GM18519 (cell line): ENCODE measurements at regions not wholly inside any gene's neighbourhood (a gene's known extent, or its start where the extent isn't known, plus 50 kb on each side); places are given as distances from the start of the nearest gene placed in this dataset.

Source experiments
- ATAC-seq: cut with Tn5 transposase; IDR thresholded peaks from one replicate; pipeline ENCODE4 v1.9.1; 2021; ENCODE audit warnings: mild to moderate bottlenecking, moderate library complexity; ENCODE audit not compliant: unreplicated experiment, low FRiP score

- ATAC-seq, result no peak
Measured at GRCh38 chr14:66380143-66380542, 106.0 kb upstream of the CCDC196 start.

- ATAC-seq, result no peak
Measured at GRCh38 chr14:66381755-66382154, 104.4 kb upstream of the CCDC196 start.

GRCh38 chr14:66383257-66383656, 102.9 kb upstream of the CCDC196 start:
- ATAC-seq, result no peak

- no peak for ATAC-seq
Measured at GRCh38 chr14:66383771-66384170, 102.4 kb upstream of the CCDC196 start.

GRCh38 chr14:66388516-66388915, 97.7 kb upstream of the CCDC196 start:
- no peak for ATAC-seq

GRCh38 chr14:66389481-66389880, 96.7 kb upstream of the CCDC196 start:
- no peak for ATAC-seq

- ATAC-seq, result peak; percentile 53
Measured at GRCh38 chr14:66395300-66395699, 90.9 kb upstream of the CCDC196 start.

- no peak for ATAC-seq
Measured at GRCh38 chr14:66396164-66396563, 90.0 kb upstream of the CCDC196 start.

- no peak for ATAC-seq
Measured at GRCh38 chr14:66398437-66398836, 87.7 kb upstream of the CCDC196 start.

GRCh38 chr14:66401449-66402095, 84.6 kb upstream of the CCDC196 start:
- ATAC-seq, result no peak

- ATAC-seq, result peak; percentile 41
Measured at GRCh38 chr14:66403183-66403582, 83.0 kb upstream of the CCDC196 start.

GRCh38 chr14:66404051-66404545, 82.1 kb upstream of the CCDC196 start:
- no peak for ATAC-seq

GRCh38 chr14:66405158-66405557, 81.0 kb upstream of the CCDC196 start:
- no peak for ATAC-seq

GRCh38 chr14:66413901-66414300, 72.3 kb upstream of the CCDC196 start:
- ATAC-seq, result no peak

- no peak for ATAC-seq
Measured at GRCh38 chr14:66414511-66414910, 71.7 kb upstream of the CCDC196 start.

- ATAC-seq, result no peak
Measured at GRCh38 chr14:66420251-66421006, 65.7 kb upstream of the CCDC196 start.

GRCh38 chr14:66421990-66422946, 63.9 kb upstream of the CCDC196 start:
- no peak for ATAC-seq

GRCh38 chr14:66425402-66425801, 60.8 kb upstream of the CCDC196 start:
- no peak for ATAC-seq

- no peak for ATAC-seq
Measured at GRCh38 chr14:66426451-66426850, 59.7 kb upstream of the CCDC196 start.

GRCh38 chr14:66432334-66432733, 53.8 kb upstream of the CCDC196 start:
- ATAC-seq, result no peak

- no peak for ATAC-seq
Measured at GRCh38 chr14:66434464-66434863, 51.7 kb upstream of the CCDC196 start.
